ENCODE measurements at regions not wholly inside any gene's neighbourhood (a gene's known extent, or its start where the extent isn't known, plus 50 kb on each side); places are given as distances from the start of the nearest gene placed in this dataset.

DNA sequence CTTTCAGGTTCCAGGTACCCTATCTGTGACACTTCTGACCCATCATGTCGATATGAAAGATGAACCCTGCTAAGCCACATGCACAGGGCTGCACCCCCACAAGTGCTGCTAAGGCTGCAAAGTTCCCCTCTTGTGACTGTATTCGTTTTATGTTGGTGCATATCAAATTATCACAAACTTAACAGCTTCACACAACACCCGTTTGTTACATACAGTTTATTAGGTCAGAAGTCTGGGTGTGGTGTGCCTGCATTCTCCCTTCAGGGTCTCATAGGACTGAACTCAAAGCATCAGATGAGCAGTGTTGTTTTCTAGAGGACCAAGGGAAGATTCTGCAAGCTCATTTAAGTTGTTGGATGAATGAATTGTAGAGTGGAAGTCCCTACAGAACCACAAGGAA, 199.4 kb downstream of the ANAPC1 start:
- TF ChIP-seq, protein P1, sequence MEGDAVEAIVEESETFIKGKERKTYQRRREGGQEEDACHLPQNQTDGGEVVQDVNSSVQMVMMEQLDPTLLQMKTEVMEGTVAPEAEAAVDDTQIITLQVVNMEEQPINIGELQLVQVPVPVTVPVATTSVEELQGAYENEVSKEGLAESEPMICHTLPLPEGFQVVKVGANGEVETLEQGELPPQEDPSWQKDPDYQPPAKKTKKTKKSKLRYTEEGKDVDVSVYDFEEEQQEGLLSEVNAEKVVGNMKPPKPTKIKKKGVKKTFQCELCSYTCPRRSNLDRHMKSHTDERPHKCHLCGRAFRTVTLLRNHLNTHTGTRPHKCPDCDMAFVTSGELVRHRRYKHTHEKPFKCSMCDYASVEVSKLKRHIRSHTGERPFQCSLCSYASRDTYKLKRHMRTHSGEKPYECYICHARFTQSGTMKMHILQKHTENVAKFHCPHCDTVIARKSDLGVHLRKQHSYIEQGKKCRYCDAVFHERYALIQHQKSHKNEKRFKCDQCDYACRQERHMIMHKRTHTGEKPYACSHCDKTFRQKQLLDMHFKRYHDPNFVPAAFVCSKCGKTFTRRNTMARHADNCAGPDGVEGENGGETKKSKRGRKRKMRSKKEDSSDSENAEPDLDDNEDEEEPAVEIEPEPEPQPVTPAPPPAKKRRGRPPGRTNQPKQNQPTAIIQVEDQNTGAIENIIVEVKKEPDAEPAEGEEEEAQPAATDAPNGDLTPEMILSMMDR (IDR thresholded peaks at IDR 0.05): no peak
- no peak for TF ChIP-seq POLR2AphosphoS5 (IDR thresholded peaks at IDR 0.05; ENCODE audit: low read depth, low read length)
- TF ChIP-seq, protein P2, sequence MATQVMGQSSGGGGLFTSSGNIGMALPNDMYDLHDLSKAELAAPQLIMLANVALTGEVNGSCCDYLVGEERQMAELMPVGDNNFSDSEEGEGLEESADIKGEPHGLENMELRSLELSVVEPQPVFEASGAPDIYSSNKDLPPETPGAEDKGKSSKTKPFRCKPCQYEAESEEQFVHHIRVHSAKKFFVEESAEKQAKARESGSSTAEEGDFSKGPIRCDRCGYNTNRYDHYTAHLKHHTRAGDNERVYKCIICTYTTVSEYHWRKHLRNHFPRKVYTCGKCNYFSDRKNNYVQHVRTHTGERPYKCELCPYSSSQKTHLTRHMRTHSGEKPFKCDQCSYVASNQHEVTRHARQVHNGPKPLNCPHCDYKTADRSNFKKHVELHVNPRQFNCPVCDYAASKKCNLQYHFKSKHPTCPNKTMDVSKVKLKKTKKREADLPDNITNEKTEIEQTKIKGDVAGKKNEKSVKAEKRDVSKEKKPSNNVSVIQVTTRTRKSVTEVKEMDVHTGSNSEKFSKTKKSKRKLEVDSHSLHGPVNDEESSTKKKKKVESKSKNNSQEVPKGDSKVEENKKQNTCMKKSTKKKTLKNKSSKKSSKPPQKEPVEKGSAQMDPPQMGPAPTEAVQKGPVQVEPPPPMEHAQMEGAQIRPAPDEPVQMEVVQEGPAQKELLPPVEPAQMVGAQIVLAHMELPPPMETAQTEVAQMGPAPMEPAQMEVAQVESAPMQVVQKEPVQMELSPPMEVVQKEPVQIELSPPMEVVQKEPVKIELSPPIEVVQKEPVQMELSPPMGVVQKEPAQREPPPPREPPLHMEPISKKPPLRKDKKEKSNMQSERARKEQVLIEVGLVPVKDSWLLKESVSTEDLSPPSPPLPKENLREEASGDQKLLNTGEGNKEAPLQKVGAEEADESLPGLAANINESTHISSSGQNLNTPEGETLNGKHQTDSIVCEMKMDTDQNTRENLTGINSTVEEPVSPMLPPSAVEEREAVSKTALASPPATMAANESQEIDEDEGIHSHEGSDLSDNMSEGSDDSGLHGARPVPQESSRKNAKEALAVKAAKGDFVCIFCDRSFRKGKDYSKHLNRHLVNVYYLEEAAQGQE (IDR thresholded peaks at IDR 0.05; ENCODE audit: insufficient read depth in 1 of 2, low read depth in 2 of 2, low read length in 1 of 2): no peak
